ENCODE measurements at regions not wholly inside any gene's neighbourhood (a gene's known extent, or its start where the extent isn't known, plus 50 kb on each side); places are given as distances from the start of the nearest gene placed in this dataset.

DNA sequence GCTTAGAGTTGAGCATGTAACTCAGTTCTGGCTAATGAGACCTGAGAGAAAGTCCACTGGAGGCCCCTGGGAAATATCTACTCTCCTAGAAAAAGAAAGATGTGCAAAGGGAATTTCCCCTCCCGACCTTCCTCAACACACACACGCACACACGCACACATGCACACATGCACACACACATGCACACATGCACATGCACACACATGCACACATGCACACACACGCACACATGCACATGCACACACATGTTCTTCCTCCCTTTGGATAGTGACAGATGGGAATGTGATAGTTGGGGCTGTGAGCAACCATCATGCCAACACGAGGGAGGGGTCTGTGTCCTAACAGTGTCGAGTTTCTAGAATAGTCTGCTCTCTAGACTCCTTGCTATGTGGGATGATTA is 148.2 kb upstream of the EGFLAM start:
- no peak overlapping the region for H3K27ac Mint-ChIP-seq (ENCODE audit: low read depth)

DNA sequence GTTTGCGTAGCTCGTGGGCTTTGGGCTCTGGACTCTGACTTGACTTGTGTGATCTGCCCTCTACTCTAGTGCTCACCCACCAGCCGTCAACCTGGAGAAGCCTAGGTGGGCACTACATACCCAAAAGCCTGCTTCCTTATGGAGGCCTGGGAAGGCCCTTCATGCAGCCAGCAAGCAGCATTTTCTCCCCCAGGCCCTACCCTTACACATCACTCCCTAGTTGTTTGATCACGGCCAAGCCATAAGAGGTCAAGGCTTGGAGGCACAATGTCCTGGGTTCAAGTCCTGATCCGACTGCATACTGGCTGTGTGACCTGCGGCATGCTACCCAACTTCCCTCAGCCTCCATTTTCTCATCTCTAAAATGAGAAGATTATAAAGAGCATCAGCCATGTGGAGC is 151.3 kb upstream of the EGFLAM start:
- no peak for ATAC-seq (replicated peaks; ENCODE audit: extremely low read depth, poor library complexity, severe bottlenecking)
- H3K4me1 Mint-ChIP-seq = no peaks in the 10 kb centered on the region
- H3K9me3 Mint-ChIP-seq = no peaks in the 10 kb centered on the region
- H3K4me3 Mint-ChIP-seq = no peak overlapping the region
- H3K27me3 Mint-ChIP-seq = no peaks in the 10 kb centered on the region
- H3K27ac Mint-ChIP-seq (ENCODE audit: low read depth) = no peak overlapping the region
- H3K36me3 Mint-ChIP-seq (ENCODE audit: insufficient read depth) = no peaks in the 10 kb centered on the region
- no peak for DNase-seq (ENCODE audit: low spot score in 2 of 2)

More for the DNA sequence above, 148.2 kb upstream of the EGFLAM start:
- DNase-seq (ENCODE audit: low spot score in 2 of 2) (no peak), ATAC-seq (replicated peaks; ENCODE audit: extremely low read depth, poor library complexity, severe bottlenecking) (no peak)
- no peaks in the 10 kb centered on the region for H3K27me3 Mint-ChIP-seq
- H3K4me1 Mint-ChIP-seq = no peaks in the 10 kb centered on the region
- no peak overlapping the region for H3K4me3 Mint-ChIP-seq
- H3K36me3 Mint-ChIP-seq (ENCODE audit: insufficient read depth) = no peaks in the 10 kb centered on the region
- no peaks in the 10 kb centered on the region for H3K9me3 Mint-ChIP-seq

DNA sequence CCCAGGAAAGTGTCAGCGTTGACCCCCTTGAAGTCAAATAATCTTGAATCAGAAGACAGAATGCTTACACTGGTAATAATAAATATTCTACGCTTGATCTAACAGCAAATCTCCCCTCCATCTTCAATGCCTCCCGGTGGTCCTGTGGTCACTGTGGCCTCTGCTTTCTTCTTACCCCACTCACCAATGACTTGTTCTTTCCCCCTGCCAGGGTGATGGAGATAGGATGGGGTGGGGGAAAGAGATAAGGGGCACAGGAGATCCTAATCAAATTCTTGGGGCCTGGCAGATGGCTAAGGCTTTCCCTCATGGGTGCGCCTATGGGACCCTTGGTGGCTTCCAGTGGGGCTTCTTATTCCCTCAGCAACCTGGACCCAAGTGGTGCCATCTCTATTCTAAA is 152.6 kb upstream of the EGFLAM start:
- H3K4me3 Mint-ChIP-seq = no peak overlapping the region
- no peak for ATAC-seq (replicated peaks; ENCODE audit: extremely low read depth, poor library complexity, severe bottlenecking)
- no peak for DNase-seq (ENCODE audit: low spot score in 2 of 2)
- no peaks in the 10 kb centered on the region for H3K27me3 Mint-ChIP-seq
- H3K4me1 Mint-ChIP-seq = no peaks in the 10 kb centered on the region
- H3K27ac Mint-ChIP-seq (ENCODE audit: low read depth) = no peak overlapping the region
- H3K36me3 Mint-ChIP-seq (ENCODE audit: insufficient read depth) = no peaks in the 10 kb centered on the region
- H3K9me3 Mint-ChIP-seq = no peaks in the 10 kb centered on the region

DNA sequence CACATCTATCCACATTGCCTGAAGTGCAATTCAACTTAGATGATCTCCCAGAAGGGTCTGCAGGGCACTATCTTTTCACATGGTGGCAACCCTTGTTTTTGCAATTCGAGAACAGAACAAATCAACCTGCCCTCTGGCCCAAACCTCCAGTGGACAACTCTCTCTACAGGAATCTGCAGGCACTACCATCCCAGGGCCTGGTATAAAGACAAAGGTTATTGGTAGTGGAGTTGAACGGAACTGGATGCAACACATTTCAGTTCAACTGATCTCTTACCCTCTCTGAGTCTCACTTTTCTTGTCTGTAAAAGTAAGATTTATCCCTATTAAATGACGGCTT is 153.2 kb upstream of the EGFLAM start:
- Mint-ChIP-seq H3K27ac (ENCODE audit: low read depth) (no peak overlapping the region), H3K36me3 (ENCODE audit: insufficient read depth) (no peaks in the 10 kb centered on the region), H3K4me1 (no peaks in the 10 kb centered on the region), H3K27me3 (no peaks in the 10 kb centered on the region), H3K9me3 (no peaks in the 10 kb centered on the region), H3K4me3 (no peak overlapping the region)
- no peak for ATAC-seq (replicated peaks; ENCODE audit: extremely low read depth, poor library complexity, severe bottlenecking)
- no peak for DNase-seq (ENCODE audit: low spot score in 2 of 2)

DNA sequence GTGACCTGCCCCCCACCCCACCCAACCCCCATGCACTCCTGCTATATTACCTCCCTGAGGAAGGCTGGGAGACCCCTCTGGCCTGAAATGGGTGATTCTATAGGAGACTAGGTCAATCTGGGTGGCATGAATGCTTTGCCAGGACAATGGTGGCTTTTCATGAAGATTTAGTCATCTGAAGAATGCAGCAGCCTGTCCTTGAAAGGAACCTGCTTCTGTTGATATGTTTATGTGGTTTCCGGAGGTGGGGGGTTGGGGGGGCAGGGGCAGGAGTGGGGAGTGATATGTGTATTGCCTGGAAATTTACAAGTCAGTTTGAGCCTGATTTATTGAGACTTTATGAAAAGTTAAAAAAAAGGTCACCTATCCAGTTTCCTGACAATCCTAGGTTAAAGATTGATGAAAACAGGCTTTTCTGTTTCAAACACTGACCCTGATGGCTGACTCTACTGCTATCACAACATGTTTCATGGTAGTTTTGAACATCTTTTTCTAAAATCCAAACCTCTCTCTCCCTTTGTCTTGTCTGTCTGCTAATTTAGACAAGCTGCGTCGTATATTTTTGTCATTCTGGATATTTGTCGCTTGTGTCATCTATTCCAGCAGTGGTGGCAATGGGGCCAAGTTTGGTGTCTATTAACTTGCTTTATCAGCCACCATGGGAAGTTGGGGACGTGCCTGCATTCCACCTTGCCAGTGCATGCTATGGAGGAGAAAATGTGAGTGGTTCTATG is 153.7 kb upstream of the EGFLAM start:
- Mint-ChIP-seq H3K4me1 (no peaks in the 10 kb centered on the region), H3K9me3 (no peaks in the 10 kb centered on the region), H3K27me3 (no peaks in the 10 kb centered on the region), H3K27ac (ENCODE audit: low read depth) (no peak overlapping the region), H3K4me3 (no peak overlapping the region), H3K36me3 (ENCODE audit: insufficient read depth) (no peaks in the 10 kb centered on the region)
- no peak for DNase-seq (ENCODE audit: low spot score in 2 of 2)
- no peak for ATAC-seq (replicated peaks; ENCODE audit: extremely low read depth, poor library complexity, severe bottlenecking)

DNA sequence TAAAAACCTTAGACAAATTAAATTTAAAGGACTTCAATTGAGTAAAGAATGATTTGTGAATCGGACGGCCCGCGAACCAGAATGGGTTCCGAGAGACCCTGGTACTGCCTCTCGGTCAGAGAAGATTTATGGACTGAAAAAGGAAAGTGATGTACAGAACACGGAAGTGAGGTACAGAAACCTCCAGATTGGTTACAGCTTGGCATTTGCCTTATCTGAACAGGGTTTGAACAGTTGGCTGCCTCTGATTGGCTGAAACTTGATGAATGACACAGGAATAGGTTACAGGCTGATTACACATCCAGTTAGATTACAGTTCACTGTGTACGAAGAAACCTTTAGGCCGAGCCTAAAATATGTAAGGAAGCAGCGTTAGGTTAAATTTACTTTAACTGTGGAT is 156.5 kb upstream of the EGFLAM start:
- Mint-ChIP-seq H3K9me3 (no peaks in the 10 kb centered on the region), H3K4me3 (no peak overlapping the region)
- ATAC-seq (replicated peaks; ENCODE audit: extremely low read depth, poor library complexity, severe bottlenecking) = no peak

DNA sequence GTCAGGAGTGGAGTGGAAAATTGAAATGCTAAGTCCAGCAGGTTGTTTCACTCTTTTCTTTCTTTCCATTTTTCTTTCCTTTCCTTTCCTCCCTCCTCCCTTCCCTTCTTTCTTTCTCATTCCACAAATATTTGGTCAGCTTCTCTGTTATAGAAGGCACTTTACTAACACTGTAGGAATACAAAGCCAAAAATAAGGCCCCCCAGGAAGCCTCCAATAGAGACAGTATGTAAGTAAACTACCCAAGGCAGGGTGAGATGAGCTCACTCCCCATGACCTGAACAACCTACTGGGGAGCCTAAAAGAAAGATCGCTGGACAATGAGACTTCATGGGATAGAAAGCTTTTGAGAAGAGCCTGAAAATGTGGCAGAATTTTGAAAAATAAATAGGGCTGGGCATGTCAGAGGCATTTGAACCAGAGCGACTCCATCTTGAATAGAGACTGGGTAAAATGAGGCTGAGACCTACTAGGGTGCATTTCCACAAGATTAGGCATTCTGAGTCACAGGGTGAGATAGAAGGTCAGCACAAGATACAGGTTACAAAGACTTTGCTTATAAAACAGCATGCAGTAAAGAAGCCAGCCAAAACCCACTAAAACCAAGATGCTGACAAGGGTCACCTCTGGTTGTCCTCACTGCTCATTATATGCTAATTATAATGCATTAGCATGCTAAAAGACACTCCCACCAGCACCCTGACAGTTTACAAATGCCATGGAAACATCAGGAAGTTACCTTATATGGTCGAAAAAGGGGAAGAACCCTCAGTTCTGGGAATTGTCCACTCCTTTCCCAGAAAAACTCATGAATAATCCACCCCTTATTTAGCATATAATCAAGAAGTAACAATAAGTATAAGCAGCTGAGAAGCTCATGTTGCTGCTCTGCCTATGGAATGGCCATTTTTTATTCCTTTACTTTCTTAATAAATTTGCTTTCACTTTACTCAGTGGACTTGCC is 158.9 kb upstream of the EGFLAM start:
- H3K27ac Mint-ChIP-seq (ENCODE audit: low read depth) = no peak overlapping the region
- H3K9me3 Mint-ChIP-seq = no peaks in the 10 kb centered on the region
- DNase-seq (ENCODE audit: low spot score in 2 of 2) (no peak), ATAC-seq (replicated peaks; ENCODE audit: extremely low read depth, poor library complexity, severe bottlenecking) (no peak)
- H3K4me3 Mint-ChIP-seq = no peak overlapping the region
- H3K4me1 Mint-ChIP-seq = no peaks in the 10 kb centered on the region
- H3K27me3 Mint-ChIP-seq = no peaks in the 10 kb centered on the region
- H3K36me3 Mint-ChIP-seq (ENCODE audit: insufficient read depth) = no peaks in the 10 kb centered on the region

More for the DNA sequence above, 156.5 kb upstream of the EGFLAM start:
- Mint-ChIP-seq H3K36me3 (ENCODE audit: insufficient read depth) (no peaks in the 10 kb centered on the region), H3K4me1 (no peaks in the 10 kb centered on the region), H3K27me3 (no peaks in the 10 kb centered on the region), H3K27ac (ENCODE audit: low read depth) (no peak overlapping the region)
- DNase-seq (ENCODE audit: low spot score in 2 of 2) = no peak

DNA sequence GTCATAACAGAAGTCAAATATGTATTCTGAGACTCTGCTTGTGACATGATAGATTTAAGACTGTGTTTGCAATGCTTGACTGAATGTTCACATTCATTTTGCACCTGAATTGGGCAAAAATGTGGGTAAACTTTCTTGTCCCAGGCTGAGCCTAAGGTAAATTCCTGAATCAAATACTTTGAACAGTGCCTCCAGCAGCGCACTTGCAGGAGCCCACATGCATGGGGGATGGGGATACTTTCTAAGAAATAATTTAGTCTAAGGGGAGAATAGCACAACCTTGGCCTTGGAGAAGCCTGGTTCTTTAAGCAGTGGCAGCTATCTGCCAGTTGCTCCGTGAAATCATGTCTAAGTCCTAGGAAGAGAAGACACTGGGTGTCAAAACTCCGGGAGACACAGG is 163.5 kb upstream of the EGFLAM start:
- no peaks in the 10 kb centered on the region for H3K27me3 Mint-ChIP-seq
- DNase-seq (ENCODE audit: low spot score in 2 of 2) (no peak), ATAC-seq (replicated peaks; ENCODE audit: extremely low read depth, poor library complexity, severe bottlenecking) (no peak)
- no peaks in the 10 kb centered on the region for H3K4me1 Mint-ChIP-seq
- peaks cover 9% of the 10 kb centered on the region for H3K9me3 Mint-ChIP-seq
- no peaks in the 10 kb centered on the region for H3K36me3 Mint-ChIP-seq (ENCODE audit: insufficient read depth)
- H3K27ac Mint-ChIP-seq (ENCODE audit: low read depth) = no peak overlapping the region
- no peak overlapping the region for H3K4me3 Mint-ChIP-seq

DNA sequence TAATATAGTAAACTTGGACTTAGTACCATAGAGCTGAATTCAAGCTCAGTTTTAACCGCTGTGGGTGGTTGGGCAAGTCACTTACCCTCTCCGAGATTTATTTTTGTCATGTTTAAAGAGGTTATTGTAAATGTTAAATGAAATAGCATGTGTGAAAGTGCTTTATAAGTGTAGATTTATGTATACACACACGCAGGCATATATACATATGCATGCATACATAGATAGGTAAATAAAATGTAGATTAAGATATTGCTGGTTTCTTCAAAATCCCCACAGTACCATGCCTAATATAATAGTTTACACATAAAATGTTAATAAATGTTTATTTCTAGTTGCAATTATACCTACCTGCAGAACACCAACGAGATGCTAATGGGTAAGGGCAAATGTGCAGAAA is 164.5 kb upstream of the EGFLAM start:
- Mint-ChIP-seq H3K36me3 (ENCODE audit: insufficient read depth) (no peaks in the 10 kb centered on the region), H3K27me3 (no peaks in the 10 kb centered on the region), H3K27ac (ENCODE audit: low read depth) (no peak overlapping the region), H3K4me3 (no peak overlapping the region), H3K4me1 (no peaks in the 10 kb centered on the region), H3K9me3 (peaks cover 9% of the 10 kb centered on the region)
- DNase-seq (ENCODE audit: low spot score in 2 of 2) (no peak), ATAC-seq (replicated peaks; ENCODE audit: extremely low read depth, poor library complexity, severe bottlenecking) (no peak)

DNA sequence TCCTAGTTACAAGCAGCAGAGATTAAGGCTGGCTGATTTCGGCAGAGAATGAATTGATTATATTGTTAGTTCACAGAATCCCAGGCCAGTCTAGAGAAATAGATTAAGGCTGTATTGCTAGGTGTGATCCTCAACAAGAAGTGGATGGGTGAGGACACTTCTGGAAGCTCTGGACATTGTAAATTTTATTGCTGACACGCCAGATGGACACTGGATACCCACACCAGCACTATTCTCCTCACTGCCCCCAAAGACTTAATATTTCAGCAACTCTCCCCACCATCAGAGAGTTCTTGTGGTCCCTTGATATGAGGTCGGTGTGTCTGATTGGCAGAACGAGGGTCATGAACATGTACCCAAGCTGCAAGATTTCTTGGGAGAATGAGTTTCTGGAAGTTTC is 171.6 kb upstream of the EGFLAM start:
- H3K36me3 Mint-ChIP-seq (ENCODE audit: insufficient read depth) = no peaks in the 10 kb centered on the region
- DNase-seq (ENCODE audit: low spot score in 2 of 2) = no peak
- H3K9me3 Mint-ChIP-seq = peaks cover 2% of the 10 kb centered on the region
- no peaks in the 10 kb centered on the region for H3K4me1 Mint-ChIP-seq
- no peaks in the 10 kb centered on the region for H3K27me3 Mint-ChIP-seq
- H3K4me3 Mint-ChIP-seq = no peak overlapping the region
- no peak for ATAC-seq (replicated peaks; ENCODE audit: extremely low read depth, poor library complexity, severe bottlenecking)
- no peak overlapping the region for H3K27ac Mint-ChIP-seq (ENCODE audit: low read depth)

DNA sequence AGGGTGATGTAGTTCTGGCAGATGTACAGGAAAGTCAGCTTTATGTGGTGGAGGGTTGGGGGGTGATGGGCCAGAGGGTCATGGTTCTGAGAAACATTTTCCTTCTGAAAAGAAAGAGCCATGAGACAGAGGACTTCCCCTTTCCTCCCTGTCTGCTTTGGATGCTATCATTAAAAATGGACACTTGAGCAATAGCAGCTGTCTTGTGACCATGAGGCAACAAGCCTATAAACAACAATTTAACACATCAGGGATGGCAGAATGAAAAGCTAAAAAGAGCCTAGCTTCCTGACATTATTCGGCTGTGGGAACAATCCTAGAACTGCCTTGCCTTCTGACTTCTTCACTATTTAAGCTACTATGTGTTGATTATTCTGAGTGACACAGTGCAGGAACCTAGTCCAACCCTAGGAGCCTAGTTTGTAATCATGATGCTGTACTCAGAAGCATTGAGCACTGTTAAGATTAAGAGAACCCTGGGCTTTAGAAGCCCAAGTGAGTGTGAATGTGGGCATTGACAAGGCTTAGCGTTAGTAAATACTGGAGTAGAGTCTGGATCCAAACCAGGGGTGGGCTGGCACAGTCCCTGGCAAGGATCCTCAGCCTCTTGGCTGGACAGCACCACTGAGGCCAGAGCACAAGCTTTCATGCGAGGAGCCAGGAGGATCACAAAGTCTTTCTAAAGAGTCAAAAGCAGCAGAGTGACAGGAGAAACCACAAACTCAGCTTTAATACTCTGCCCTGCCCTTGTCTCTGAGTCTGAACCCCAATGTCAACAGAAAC is 178.5 kb upstream of the EGFLAM start:
- no peaks in the 10 kb centered on the region for H3K9me3 Mint-ChIP-seq
- no peaks in the 10 kb centered on the region for H3K27me3 Mint-ChIP-seq
- no peak for ATAC-seq (replicated peaks; ENCODE audit: extremely low read depth, poor library complexity, severe bottlenecking)
- DNase-seq (ENCODE audit: low spot score in 2 of 2) = no peak
- no peaks in the 10 kb centered on the region for H3K4me1 Mint-ChIP-seq
- H3K36me3 Mint-ChIP-seq (ENCODE audit: insufficient read depth) = no peaks in the 10 kb centered on the region
- H3K4me3 Mint-ChIP-seq = no peak overlapping the region
- H3K27ac Mint-ChIP-seq (ENCODE audit: low read depth) = no peak overlapping the region

DNA sequence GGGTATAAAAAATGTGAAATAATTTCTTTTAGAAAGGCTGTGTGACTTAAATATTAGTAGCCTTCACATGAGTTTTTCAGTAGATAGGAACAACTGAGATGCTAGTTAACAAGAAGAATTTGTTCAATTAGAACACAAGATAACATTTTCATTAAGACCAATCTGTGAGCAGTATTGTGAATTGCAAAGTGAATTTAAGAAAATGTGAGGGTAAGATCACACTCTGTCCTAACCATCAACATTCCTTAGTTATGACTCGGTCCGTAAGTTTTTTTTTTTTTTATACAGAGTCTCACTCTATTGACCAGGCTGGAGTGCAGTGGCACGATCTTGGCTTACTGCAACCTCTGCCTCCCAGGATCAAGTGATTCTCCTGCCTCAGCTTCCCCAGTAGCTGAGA is 180.2 kb upstream of the EGFLAM start:
- Mint-ChIP-seq H3K36me3 (ENCODE audit: insufficient read depth) (no peaks in the 10 kb centered on the region), H3K9me3 (peaks cover 5% of the 10 kb centered on the region), H3K27ac (ENCODE audit: low read depth) (no peak overlapping the region), H3K4me3 (no peak overlapping the region), H3K27me3 (no peaks in the 10 kb centered on the region), H3K4me1 (no peaks in the 10 kb centered on the region)
- ATAC-seq (replicated peaks; ENCODE audit: extremely low read depth, poor library complexity, severe bottlenecking) (no peak), DNase-seq (ENCODE audit: low spot score in 2 of 2) (no peak)
